GM20000 (cell line): ENCODE measurements at regions not wholly inside any gene's neighbourhood (a gene's known extent, or its start where the extent isn't known, plus 50 kb on each side); places are given as distances from the start of the nearest gene placed in this dataset.

Source experiments
- DNase-seq: peaks from one replicate; pipeline ENCODE4 v3.0.0; 2012; ENCODE audit warnings: low spot score
- CTCF ChIP-seq: IDR thresholded peaks from 2 replicates; pipeline ENCODE4 v1.5.1; 2012; ENCODE audit warnings: mild to moderate bottlenecking, control low read depth; ENCODE audit errors: extremely low read depth, missing control alignments

GRCh38 chr7:1369916-1370657, 89.2 kb downstream of the MICALL2 start:
- no peak for TF ChIP-seq CTCF

GRCh38 chr7:1370738-1371137, 88.5 kb downstream of the MICALL2 start:
- TF ChIP-seq CTCF: no peak
- no peak for DNase-seq

More at GRCh38 chr7:1369916-1370657, 89.2 kb downstream of the MICALL2 start:
- no peak for DNase-seq

GRCh38 chr7:1372063-1372462, 87.2 kb downstream of the MICALL2 start:
- no peak for DNase-seq
- no peak for TF ChIP-seq CTCF

GRCh38 chr7:1372671-1373379, 86.4 kb downstream of the MICALL2 start:
- no peak for DNase-seq
- TF ChIP-seq CTCF: no peak

GRCh38 chr7:1377111-1377909, 82.0 kb downstream of the MICALL2 start:
- DNase-seq: no peak
- no peak for TF ChIP-seq CTCF

- no peak for TF ChIP-seq CTCF
- DNase-seq: no peak
Measured at GRCh38 chr7:1378610-1379601, 80.4 kb downstream of the MICALL2 start.
